GM19351 (cell line): ENCODE measurements at regions not wholly inside any gene's neighbourhood (a gene's known extent, or its start where the extent isn't known, plus 50 kb on each side); places are given as distances from the start of the nearest gene placed in this dataset.

Experiments used
- ATAC-seq: cut with Tn5 transposase; IDR thresholded peaks from one replicate; pipeline ENCODE4 v1.9.1; 2021; ENCODE audit warnings: mild to moderate bottlenecking, moderate library complexity; ENCODE audit not compliant: unreplicated experiment

DNA sequence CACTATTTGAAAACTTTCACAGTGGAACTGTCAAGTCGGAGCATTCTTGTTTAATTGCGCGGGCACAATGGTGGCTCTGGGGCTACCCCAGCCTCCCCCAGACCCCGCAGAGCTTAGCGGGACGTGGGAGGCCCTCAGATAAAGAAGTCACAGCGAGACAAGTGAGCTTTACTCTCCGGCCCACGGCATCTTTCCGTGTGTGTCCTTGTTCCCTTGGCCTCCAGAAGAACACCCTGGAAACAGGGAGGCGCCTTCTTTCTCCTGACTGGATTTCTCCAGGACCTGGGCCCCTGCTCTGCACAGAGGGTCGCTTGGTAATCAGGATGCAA, 382.8 kb downstream of the RRAGC start:
- ATAC-seq, result no peak

DNA sequence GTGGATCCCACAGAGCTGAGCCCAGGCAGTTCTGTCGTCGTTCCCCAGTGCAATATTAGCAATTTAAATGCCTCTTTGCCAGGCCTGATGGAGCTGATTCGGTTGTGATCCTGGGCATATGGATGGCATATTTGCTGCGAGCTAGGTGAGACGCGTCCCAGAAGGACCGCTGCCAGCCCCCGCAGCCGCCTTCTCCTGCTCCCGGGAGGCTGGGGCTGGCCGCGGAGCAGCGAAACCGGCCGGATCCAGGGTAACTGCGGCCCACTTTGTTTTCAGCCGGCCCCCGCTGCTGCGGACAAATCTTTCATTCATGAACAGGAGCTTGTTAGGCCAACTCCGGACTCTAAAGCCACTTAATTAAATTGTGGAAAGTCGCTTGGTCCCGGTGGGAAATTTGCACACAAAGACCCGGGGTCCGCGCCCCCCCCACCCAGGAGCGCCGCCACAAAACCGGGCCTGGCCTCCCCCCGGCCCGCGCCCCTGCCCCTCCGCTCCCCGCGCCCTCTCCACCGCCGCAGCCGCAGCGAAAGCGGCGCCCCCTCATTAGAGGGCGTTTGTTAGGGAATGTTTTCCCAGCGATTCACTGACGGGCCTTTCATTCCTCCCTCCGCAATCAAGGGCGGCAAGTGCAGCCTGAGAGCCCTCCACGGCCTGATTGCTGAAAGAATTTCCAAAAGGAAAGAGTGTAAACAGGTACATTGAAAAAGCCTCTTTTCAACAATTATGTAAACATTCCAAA, 383.3 kb downstream of the RRAGC start:
- ATAC-seq, result no peak

DNA sequence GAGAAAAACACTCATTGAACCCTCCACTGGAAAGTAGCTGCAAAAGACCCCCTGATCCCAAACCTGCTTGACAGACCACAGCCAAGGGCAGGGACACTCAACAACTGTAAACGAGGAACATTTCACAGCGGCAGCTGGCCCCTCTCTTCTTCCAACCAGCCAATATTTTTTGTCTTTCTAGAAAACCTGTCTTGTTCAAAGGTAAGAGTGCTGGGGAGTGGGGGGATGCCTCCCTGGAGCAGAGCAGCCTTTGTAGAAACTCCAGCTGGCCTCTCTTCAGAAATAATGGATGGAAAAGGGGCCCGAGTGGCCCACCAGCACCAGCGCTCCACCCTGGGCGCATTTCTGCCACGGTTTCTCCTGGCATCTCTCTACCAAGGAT, 384.0 kb downstream of the RRAGC start:
- ATAC-seq, result no peak

DNA sequence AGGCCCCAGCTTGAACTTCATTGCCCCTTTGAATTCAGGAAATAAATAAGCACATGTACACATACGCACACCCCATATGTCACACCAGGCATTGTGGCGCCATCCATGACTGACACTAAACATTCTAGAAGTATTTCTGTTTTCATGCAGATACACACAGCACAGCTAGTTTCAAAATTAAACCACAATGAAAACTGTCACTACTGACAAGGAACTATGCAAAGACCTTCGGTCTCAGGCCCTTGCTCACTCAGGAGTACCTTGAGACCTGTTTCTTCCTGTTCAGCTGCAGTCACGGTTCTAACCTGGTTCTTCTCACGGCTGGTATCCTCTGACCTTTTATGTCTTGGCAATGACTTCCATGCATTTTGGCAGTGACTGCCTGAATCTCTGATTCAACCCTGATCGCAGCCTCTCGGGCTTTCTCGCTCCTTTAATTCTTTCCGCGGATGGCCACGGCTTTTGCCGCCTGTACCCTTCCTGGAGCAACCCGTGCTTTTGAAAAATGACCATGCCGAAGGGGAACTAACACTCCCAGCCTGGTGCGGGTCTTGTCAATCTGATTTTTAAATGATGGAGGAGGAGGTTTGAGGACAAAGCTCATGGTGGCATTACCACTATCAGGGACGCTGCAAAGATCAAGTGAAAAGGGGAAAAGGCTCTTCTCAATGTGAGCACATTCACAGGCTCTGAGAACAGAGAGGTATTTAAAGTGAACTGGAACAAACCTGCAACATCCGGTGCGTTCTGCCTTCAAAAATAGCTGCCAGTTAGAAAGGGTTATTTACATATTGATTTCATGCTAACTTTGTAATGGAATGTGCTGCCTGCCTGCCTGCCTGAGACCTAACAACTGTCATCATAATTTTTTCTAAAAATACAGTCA, 384.6 kb downstream of the RRAGC start:
- ATAC-seq, result peak; percentile 81

DNA sequence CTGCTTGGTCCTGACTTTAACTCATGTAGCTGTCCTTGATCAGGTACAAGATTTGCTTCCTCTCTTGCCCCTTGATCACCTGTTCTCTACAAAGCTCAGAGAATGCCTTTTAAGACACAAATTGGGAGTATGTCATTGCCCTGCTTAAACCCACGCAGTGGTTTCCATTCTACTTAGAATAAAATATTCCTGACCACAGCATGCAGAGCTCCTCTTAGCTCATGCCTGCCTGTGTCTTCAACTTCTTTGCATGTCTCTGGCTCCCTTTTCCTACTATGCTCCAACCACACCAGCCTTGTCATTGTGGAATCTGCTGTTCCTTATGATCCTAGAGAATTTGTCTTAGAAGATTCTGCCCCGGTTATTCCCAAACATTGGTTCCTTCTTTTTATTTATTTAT, 393.1 kb downstream of the RRAGC start:
- no peak for ATAC-seq

DNA sequence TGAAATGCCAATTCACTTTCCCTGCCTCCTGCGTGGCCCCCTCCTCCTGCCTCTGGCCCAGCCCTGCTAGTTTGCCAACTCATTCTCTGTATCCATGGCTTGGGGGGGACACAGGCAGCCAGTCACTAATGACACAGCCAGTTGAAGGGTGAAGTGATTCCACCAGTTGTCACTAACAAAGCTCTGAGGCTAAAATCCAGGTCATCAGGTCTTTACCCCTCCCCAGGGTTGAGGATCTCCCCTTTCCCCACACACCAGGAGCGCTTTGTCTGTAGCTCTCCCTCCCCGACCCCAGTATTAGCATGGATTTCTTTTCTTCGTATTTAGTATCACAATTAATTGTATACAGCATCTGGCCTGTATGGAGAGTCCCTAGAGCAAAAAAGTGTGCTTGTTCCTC, 394.1 kb downstream of the RRAGC start:
- ATAC-seq, result no peak

DNA sequence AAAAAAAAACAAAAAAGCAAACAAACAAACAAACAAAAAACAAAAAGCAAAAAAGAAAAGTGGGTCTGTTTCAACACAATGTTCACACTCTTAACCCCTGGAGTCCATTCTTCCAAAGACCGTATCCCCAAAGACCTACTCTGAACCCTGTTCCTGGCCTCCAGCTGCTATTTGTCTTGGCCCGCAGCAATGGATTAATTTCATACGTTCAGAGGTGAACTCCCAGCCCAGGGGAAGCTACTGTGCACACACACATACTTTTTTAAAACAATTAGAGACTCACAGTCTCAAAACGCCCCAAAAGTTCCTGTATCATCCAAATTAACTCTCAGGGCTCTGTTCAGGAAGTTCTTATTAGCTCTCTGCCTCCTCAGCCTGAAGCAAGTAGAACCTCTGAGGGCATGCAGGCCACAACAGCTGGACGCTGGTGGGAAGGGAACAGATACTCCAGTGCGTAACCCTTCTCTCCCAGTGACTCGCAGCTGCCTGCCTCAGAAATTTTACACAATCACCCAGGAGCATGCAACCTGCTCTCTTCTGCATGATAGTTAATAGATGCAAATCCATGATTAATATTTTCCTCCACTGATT, 395.4 kb downstream of the RRAGC start:
- no peak for ATAC-seq

DNA sequence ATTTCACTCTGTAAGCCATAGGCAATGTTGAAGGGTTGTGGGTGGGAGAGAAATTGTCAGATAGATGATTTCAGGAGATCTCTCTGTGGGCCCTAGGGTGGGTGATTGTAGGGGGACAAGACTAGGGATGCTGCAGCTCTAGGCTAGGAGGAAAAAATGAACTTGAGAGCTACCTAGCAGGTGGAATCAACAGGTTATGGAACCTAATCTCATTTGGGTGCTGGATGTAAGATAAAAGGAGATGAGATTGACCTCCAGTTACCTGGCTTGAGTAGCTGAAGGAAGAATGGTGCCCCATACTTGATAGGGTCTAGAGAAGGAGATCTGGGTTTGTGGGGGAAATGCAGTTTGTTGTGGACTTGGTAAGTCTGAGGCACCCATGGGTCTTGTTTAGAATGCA, 396.5 kb downstream of the RRAGC start:
- no peak for ATAC-seq

DNA sequence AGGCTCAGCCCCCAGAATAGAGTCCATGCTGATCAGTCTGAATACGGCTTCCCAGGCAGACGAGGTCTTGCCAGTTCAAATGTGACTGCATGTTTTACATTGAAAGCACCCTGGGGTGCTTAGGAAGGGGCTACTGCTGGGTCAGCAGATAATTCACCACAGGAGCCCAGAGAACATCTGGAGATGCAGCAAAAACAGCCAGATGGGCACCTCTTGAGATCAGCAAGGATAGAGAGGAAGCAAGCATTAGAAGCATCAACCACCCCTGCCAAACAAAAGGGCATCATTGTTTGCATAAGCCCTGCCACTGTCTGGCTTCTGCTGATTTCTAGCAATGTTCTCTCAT, 403.1 kb downstream of the RRAGC start:
- ATAC-seq, result no peak

DNA sequence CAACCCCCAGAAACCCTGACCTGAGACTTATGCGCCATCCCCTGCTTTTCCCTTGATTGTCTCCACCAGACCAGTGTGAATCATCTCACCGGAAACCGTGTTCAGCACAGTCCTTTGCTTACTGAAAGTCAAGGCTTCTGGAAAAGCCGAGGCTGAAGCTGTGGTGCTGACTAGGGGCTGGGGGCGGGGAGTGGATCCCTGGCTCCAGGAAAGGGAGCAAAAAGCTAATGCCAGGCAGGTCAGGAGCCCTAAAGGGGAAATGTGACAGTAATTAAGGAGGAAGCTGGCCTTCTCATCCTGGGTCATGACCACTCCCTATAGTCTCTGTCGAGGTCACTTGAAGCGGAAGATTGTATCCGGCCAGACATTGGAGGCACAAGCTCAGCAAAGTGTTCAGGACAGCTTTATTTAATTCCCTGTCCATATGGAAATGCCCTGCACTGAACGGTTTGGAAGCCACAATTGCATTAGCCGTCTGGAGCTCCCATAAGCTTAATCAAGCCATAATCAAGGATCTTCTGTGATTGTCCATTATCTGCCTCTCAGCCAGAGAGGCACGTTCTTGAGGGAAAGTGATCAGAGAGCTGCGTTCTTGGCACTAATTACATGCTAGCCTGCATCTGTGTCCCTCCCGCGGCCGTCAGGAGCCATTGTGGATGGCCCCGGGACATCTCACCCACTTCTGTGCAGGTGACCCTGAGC, 403.6 kb downstream of the RRAGC start:
- no peak for ATAC-seq

DNA sequence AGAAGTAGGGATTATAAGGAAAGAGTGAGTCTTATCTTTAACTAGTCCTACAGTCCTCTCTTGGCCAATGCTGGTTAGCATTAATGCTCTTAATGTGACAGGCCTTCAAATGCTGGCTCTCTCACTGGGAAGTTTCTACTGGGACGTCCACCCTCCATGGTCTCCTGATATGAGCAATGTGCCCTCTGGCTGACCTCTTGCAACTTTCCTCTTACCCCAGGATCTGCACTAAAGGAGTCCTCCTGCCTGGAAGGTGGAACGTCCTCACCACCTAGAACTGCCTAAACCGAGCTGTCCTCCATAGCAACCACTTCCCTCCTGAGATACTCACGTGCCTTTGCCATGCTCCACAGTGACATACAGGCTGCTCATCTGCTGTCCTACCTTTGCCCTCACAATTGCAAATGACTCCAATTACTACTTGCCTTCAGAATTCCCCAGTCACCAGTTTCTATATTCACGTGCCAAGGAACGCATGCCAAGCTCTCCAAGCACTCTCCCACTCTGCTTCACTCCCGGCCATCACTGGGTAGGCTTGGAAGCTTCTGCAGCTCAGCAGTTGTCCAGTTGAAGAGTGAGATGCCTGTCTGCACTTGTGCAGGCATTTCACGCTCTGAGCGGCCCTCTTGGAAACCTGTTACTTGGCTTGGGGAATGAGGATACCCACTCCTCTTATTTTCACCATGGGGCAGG, 404.7 kb downstream of the RRAGC start:
- no peak for ATAC-seq

DNA sequence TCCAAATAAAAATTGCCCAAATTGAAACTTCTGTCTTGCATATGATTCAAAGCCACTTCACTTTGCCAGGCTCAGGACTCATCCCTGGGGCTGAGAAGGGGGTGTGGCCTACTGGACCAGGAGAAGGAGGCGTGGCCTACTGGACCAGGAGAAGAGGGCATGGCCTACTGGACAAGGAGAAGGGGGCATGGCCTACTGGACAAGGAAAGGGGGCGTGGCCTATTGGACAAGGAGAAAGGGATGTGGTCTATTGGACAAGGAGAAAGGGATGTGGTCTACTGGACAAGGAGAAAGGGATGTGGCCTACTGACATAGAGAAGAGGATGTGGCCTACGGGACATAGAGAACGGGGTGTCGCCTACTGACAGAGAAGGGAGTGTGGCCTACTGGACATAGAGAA, 405.3 kb downstream of the RRAGC start:
- no peak for ATAC-seq

DNA sequence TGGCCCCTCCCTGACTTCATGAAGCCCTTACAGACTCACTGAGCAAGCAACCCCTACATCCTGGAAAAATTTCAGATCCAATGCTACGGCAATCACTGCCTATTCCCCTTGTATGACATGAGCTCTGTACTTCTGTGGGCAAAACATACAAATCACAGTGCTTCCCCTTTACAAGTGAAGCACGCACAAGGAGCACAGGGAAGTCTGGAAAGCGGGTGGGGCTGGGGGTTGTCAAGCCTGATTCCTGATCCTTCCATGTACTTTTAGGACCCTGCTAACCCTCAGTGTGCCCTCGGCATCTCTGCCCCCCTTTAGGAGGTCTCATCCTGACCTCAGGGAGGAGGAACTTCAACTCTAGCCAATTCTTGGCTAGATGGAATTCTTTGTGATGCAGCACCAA, 405.7 kb upstream of the POU3F1 start:
- no peak for ATAC-seq

DNA sequence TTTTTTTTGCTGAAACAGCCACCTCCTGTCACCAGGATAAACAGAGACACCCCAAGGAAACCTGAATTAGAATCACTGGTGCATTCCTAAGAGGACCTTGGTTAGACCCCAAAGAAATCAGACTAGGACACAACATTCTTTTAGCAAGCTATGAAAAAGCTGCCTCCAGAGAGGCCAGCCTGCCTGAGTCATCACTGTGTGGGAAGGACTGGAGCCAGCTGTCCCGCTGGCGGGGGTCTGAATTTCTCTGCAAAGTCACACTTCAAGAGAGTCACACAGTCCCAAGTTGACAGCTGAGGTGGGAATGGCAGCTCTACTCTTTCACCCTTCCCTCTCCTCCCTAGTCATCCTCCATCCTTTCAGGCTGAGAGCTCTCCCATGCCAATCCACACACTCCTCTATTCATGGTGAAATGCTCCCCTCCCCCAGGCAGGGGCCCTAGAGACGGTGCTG, 405.0 kb upstream of the POU3F1 start:
- ATAC-seq, result no peak

DNA sequence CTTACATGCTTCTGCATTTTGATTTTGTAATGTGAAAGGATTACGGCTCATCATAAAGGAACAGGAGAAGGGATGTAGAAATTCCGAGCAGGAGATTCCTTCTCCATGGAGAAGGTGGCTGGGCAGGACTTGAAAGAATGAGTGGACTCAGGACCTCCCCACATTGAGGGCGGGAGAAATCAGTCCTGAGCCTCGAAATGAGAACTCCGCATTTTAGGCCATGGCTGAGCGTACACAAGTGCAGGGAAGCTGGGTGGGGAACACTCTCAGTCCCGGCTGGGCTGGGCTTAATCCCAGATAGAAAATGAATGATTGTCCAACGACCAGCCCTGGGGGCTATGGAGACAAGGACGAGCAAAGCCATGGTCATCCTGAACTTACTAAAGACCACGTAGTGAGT, 402.3 kb upstream of the POU3F1 start:
- ATAC-seq, result no peak

DNA sequence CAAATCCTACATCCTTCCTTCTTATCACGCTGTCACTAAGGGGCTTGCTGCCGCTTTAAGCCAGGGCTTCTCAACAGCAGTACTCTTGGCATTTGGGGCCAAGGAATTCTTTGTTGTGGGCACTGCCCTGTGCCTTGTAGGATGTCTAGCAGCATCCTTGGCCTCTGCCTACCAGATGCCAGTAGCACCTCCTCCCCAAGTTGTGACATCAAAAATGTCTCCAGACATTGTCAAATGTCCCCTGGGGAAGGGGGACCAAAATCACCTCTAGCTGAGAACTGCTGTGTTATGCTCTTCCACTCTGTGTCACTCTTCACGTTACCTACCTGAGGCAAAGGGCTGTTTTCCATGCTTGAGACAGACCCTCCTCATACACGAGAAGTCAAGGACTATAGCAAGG, 400.3 kb upstream of the POU3F1 start:
- ATAC-seq, result no peak

DNA sequence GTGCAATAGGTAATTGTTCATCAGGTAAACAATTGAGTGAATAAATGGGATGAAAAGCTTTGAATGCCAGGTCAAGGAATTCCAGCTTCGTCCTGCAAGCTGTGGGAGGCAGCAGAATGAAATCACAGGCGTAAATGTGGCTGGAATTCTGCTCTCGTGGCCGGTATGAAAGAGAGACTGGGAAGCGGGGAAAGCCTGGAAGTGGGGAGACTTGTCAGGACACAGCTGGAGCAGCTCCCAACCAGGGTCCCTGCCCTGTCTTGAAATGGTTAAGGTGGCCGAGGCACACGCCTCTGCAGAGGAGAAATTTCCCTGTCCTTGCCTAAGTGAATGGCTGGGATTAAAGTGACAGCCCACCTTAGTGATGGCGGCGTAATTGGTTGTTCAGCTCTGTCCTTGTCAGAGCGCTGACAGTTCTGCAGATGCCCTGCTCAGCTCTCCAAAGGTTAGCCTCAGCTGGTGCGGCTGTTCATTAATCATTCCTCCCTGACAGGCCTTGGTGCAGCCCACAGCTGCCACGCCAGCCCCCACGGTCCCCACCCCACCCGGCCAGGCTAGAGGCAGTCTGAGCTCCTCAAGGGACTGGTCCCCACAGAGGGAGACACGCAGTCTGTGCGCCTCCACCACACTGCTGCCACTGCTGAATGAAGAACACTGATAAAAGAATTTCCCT, 398.3 kb upstream of the POU3F1 start:
- no peak for ATAC-seq

DNA sequence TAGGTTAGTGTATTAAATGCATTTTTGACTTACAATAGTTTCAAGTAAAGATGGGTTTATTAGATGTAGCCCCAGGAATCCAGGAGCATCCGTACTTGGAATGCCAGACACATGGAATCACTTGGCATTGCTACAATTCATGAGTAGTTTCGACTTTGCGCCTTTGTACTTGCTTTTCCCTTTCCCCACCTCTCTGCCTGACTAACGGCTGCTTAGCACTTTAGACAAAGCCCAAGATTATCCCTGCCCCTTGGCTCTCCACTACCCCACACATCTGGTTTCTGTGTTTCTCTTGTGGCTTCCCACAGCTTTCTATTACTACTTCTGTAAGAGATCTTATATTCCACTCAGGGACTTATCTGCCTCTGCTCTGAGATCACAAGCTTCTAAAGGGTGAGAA, 397.7 kb upstream of the POU3F1 start:
- ATAC-seq, result no peak

DNA sequence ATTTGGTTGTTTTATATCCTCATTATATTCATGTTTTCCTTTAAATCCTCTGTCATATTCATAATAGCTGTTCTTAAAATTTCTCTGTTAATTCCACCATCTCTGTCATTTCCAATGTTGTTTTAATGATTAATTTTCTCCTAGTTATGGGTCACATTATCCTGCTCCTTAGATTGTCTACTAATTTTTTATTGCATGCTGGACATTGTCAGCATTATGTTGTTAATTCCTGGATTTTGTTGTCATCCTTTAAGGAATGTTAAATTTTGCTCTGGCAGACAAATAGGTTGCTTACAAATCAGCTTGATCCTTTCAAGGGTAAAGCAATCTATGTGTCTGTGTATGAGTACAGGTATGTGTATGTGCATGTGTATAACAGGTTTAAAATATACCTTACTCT, 393.8 kb upstream of the POU3F1 start:
- no peak for ATAC-seq

DNA sequence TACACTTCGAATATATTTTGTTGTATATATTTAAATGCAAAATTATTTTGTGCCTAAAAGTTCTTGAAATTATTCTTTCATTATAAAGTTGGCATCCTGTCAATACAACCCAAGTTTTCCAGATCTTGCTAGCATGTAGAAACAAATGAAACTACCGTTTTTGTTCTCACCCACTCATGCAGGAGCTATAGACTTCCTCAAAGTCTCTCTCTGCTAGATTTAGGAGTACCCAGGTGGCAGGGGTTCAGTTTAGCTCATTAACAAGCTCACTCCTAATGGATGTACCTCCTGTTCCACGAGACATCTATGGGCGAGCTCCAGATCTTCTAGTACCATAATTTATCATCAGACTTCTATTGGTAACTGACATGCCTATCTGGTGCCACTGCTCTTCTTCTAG, 390.2 kb upstream of the POU3F1 start:
- ATAC-seq, result no peak
